ENCODE measurements at regions not wholly inside any gene's neighbourhood (a gene's known extent, or its start where the extent isn't known, plus 50 kb on each side); places are given as distances from the start of the nearest gene placed in this dataset.

DNA sequence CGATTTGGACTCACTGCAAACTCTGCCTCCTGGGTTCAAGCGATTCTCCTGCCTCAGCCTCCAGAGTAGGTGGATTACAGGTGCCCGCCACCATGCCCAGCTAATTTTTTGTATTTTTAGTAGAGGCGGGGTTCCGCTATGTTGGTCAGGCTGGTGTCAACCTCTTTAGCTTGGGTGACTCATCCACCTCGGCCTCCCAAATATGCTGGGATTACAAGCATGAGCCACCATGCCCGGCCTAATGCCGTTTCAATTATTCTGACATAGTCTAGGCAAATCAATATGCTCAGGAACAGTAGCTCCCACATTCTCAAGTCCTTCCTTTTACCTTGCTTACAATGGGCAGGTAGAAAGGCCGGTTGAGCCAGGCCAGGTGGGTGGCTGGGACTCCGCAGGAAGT lies 82.0 kb upstream of the EEA1 start:
- Mint-ChIP-seq H3K36me3 (ENCODE audit: low read depth, unreplicated experiment) (no peaks in the 10 kb centered on the region), H3K4me3 (ENCODE audit: unreplicated experiment) (no peak overlapping the region), H3K9me3 (ENCODE audit: unreplicated experiment) (no peaks in the 10 kb centered on the region)

DNA sequence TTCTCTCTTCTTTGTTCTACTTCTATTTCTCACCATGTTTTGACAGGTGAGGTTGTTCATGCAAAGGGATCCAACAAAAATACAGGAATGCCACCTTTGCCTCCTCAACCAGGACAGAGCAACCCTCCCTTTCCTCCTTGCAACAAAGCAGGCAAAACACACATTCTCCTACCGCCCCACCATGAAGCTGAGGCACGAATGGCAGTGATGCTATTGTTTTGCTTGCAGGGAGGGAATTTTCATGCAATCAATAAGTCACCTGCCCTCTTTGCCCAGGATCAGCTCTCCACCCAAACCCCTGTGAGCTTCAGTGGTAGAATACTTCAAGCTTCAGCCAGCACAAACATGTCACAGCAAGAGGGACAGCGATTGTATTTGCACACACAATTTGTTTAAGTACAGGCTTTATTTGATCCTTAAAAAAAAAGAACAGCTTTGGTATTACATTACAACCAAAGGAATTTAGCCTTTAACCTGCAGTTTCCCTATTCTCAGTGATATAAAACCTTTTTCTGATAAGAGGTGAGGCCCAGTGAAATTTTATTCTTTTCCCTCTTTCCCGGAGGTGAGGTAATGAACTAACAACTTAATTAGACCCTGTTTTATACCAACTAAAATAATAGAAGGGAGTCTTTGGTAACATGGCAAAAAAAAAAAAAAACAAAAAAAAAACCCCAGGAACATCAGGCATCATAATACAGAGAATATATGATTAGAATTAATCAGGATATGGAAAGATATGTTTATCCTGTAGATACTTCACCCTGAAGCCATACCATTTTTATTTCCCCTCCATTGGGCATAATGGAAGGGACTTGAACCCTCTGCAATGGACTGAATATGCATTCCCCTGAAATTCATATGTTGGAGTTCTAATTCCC lies 87.0 kb upstream of the EEA1 start:
- no peaks in the 10 kb centered on the region for H3K36me3 Mint-ChIP-seq (ENCODE audit: low read depth, unreplicated experiment)
- no peak for DNase-seq (ENCODE audit: low spot score)
- H3K4me1 Mint-ChIP-seq (ENCODE audit: unreplicated experiment) = peaks cover 7% of the 10 kb centered on the region
- H3K9me3 Mint-ChIP-seq (ENCODE audit: unreplicated experiment) = no peaks in the 10 kb centered on the region
- H3K4me3 Mint-ChIP-seq (ENCODE audit: unreplicated experiment) = no peak overlapping the region
- no peaks in the 10 kb centered on the region for H3K27me3 Mint-ChIP-seq (ENCODE audit: unreplicated experiment)
- no peak for TF ChIP-seq CTCF (IDR thresholded peaks at IDR 0.05; ENCODE audit: unreplicated experiment)
- H3K27ac Mint-ChIP-seq (ENCODE audit: unreplicated experiment) = no peak overlapping the region

More for the DNA sequence above, 82.0 kb upstream of the EEA1 start:
- no peak for TF ChIP-seq CTCF (IDR thresholded peaks at IDR 0.05; ENCODE audit: unreplicated experiment)
- DNase-seq (ENCODE audit: low spot score) = no peak
- H3K27me3 Mint-ChIP-seq (ENCODE audit: unreplicated experiment) = no peaks in the 10 kb centered on the region
- H3K4me1 Mint-ChIP-seq (ENCODE audit: unreplicated experiment) = peaks cover 6% of the 10 kb centered on the region
- no peak overlapping the region for H3K27ac Mint-ChIP-seq (ENCODE audit: unreplicated experiment)

GRCh38 chr12:93016752-93017350 lies 87.8 kb upstream of the EEA1 start:
- Mint-ChIP-seq H3K27ac (ENCODE audit: unreplicated experiment) (no peak overlapping the region), H3K4me3 (ENCODE audit: unreplicated experiment) (no peak overlapping the region), H3K9me3 (ENCODE audit: unreplicated experiment) (no peaks in the 10 kb centered on the region), H3K36me3 (ENCODE audit: low read depth, unreplicated experiment) (no peaks in the 10 kb centered on the region), H3K27me3 (ENCODE audit: unreplicated experiment) (no peaks in the 10 kb centered on the region), H3K4me1 (ENCODE audit: unreplicated experiment) (peaks cover 7% of the 10 kb centered on the region)
- no peak for TF ChIP-seq CTCF (IDR thresholded peaks at IDR 0.05; ENCODE audit: unreplicated experiment)
- DNase-seq (ENCODE audit: low spot score) = no peak

DNA sequence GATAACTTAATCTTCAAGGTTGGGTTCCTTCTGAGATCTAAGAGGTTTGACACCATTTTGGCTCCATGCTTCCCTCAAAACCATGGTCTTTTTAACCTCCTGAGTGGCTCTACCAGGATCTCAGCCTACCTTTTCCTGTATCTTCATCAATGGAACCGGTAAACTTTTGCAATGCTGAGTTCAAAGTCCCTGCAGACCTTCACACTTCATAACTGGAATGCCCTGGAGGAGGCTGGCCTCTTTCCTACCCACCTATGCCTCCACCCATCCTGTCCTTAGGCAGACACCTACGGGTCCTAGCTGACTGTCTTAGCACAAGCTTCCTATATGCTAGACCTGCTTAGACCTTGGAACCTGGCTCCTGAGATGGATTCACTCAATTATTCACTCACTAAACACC lies 89.5 kb upstream of the EEA1 start:
- Mint-ChIP-seq H3K27ac (ENCODE audit: unreplicated experiment) (no peak overlapping the region), H3K4me3 (ENCODE audit: unreplicated experiment) (no peak overlapping the region), H3K9me3 (ENCODE audit: unreplicated experiment) (no peaks in the 10 kb centered on the region), H3K27me3 (ENCODE audit: unreplicated experiment) (peaks cover 2% of the 10 kb centered on the region), H3K36me3 (ENCODE audit: low read depth, unreplicated experiment) (no peaks in the 10 kb centered on the region), H3K4me1 (ENCODE audit: unreplicated experiment) (peaks cover 7% of the 10 kb centered on the region)
- no peak for DNase-seq (ENCODE audit: low spot score)
- TF ChIP-seq CTCF (IDR thresholded peaks at IDR 0.05; ENCODE audit: unreplicated experiment) = no peak

Measured in endothelial cell (in vitro differentiated cells).